ENCODE measurements at regions not wholly inside any gene's neighbourhood (a gene's known extent, or its start where the extent isn't known, plus 50 kb on each side); places are given as distances from the start of the nearest gene placed in this dataset.

GRCh38 chr9:78490231-78490630 is 193.3 kb downstream of the PSAT1 start:
- no peaks in the 10 kb centered on the region for H3K36me3 ChIP-seq (replicated peaks; ENCODE audit: insufficient read depth, low read length)
- no peak overlapping the region for H2AFZ ChIP-seq (ENCODE audit: low read length)
- no peak overlapping the region for H3K27ac ChIP-seq (ENCODE audit: low read length)
- H3F3A ChIP-seq (ENCODE audit: insufficient read depth, low read length) = no peaks in the 10 kb centered on the region
- H4K20me1 ChIP-seq (ENCODE audit: insufficient read depth, low read length) = no peaks in the 10 kb centered on the region
- TF ChIP-seq EZH2phosphoT487 (IDR thresholded peaks at IDR 0.05; ENCODE audit: low read length) = no peak
- TF ChIP-seq CTCF (IDR thresholded peaks at IDR 0.05; ENCODE audit: low read length) = no peak
- TF ChIP-seq EZH2 (optimal IDR thresholded peaks at IDR 0.05; ENCODE audit: low read depth, low read length) = no peak
- no peak overlapping the region for H3K4me2 ChIP-seq (ENCODE audit: low read depth, low read length)
- DNase-seq = no peak
- H3K9me3 ChIP-seq (replicated peaks; ENCODE audit: insufficient read depth, low read length) = no peaks in the 10 kb centered on the region
- H3K9ac ChIP-seq (ENCODE audit: low read length) = no peak overlapping the region
- no peaks in the 10 kb centered on the region for H3K79me2 ChIP-seq (ENCODE audit: low read length)
- no peaks in the 10 kb centered on the region for H3K4me1 ChIP-seq (ENCODE audit: low read length)
- H3K27me3 ChIP-seq (replicated peaks; ENCODE audit: insufficient read depth, low read length) = no peaks in the 10 kb centered on the region
- no peaks in the 10 kb centered on the region for H3K9me2 ChIP-seq (replicated peaks; ENCODE audit: insufficient read depth, low read length)
- H3K4me3 ChIP-seq (ENCODE audit: low read length) = no peak overlapping the region

GRCh38 chr9:78491402-78491801 is 194.5 kb downstream of the PSAT1 start:
- Histone ChIP-seq H2AFZ (ENCODE audit: low read length) (no peak overlapping the region), H3K79me2 (ENCODE audit: low read length) (no peaks in the 10 kb centered on the region), H3K9ac (ENCODE audit: low read length) (no peak overlapping the region), H4K20me1 (ENCODE audit: insufficient read depth, low read length) (no peaks in the 10 kb centered on the region), H3K4me2 (ENCODE audit: low read depth, low read length) (no peak overlapping the region), H3K4me1 (ENCODE audit: low read length) (no peaks in the 10 kb centered on the region), H3K4me3 (ENCODE audit: low read length) (no peak overlapping the region), H3K36me3 (replicated peaks; ENCODE audit: insufficient read depth, low read length) (no peaks in the 10 kb centered on the region), H3K9me2 (replicated peaks; ENCODE audit: insufficient read depth, low read length) (no peaks in the 10 kb centered on the region), H3K9me3 (replicated peaks; ENCODE audit: insufficient read depth, low read length) (no peaks in the 10 kb centered on the region), H3K27me3 (replicated peaks; ENCODE audit: insufficient read depth, low read length) (no peaks in the 10 kb centered on the region), H3K27ac (ENCODE audit: low read length) (no peak overlapping the region), H3F3A (ENCODE audit: insufficient read depth, low read length) (no peaks in the 10 kb centered on the region)
- no peak for DNase-seq
- TF ChIP-seq EZH2 (optimal IDR thresholded peaks at IDR 0.05; ENCODE audit: low read depth, low read length) = no peak
- no peak for TF ChIP-seq CTCF (IDR thresholded peaks at IDR 0.05; ENCODE audit: low read length)
- TF ChIP-seq EZH2phosphoT487 (IDR thresholded peaks at IDR 0.05; ENCODE audit: low read length) = no peak

GRCh38 chr9:78493166-78493742 is 196.3 kb downstream of the PSAT1 start:
- TF ChIP-seq EZH2 (optimal IDR thresholded peaks at IDR 0.05; ENCODE audit: low read depth, low read length) (no peak), CTCF (IDR thresholded peaks at IDR 0.05; ENCODE audit: low read length) (no peak), EZH2phosphoT487 (IDR thresholded peaks at IDR 0.05; ENCODE audit: low read length) (no peak)
- no peak overlapping the region for H2AFZ ChIP-seq (ENCODE audit: low read length)
- no peaks in the 10 kb centered on the region for H4K20me1 ChIP-seq (ENCODE audit: insufficient read depth, low read length)
- no peak overlapping the region for H3K9ac ChIP-seq (ENCODE audit: low read length)
- H3K27ac ChIP-seq (ENCODE audit: low read length) = no peak overlapping the region
- no peaks in the 10 kb centered on the region for H3K79me2 ChIP-seq (ENCODE audit: low read length)
- no peaks in the 10 kb centered on the region for H3K36me3 ChIP-seq (replicated peaks; ENCODE audit: insufficient read depth, low read length)
- no peaks in the 10 kb centered on the region for H3K9me3 ChIP-seq (replicated peaks; ENCODE audit: insufficient read depth, low read length)
- H3F3A ChIP-seq (ENCODE audit: insufficient read depth, low read length) = no peaks in the 10 kb centered on the region
- no peaks in the 10 kb centered on the region for H3K4me1 ChIP-seq (ENCODE audit: low read length)
- no peaks in the 10 kb centered on the region for H3K9me2 ChIP-seq (replicated peaks; ENCODE audit: insufficient read depth, low read length)
- H3K4me2 ChIP-seq (ENCODE audit: low read depth, low read length) = no peak overlapping the region
- DNase-seq = no peak
- H3K4me3 ChIP-seq (ENCODE audit: low read length) = no peak overlapping the region
- H3K27me3 ChIP-seq (replicated peaks; ENCODE audit: insufficient read depth, low read length) = no peaks in the 10 kb centered on the region
